Right renal pelvis (tissue), 4 donors: ENCODE measurements at regions not wholly inside any gene's neighbourhood (a gene's known extent, or its start where the extent isn't known, plus 50 kb on each side); places are given as distances from the start of the nearest gene placed in this dataset.
A peak's percentile ranks its signal among the peaks of the same experiment; 100 is the strongest.

Experiments used
- DNase-seq, 4 donors: peaks; one replicate each; pipeline ENCODE4 v3.0.0-alpha.2; 2013; ENCODE audit warnings: low read depth in 4 of 4, low spot score in 3 of 4, missing footprints in 1 of 4

DNA sequence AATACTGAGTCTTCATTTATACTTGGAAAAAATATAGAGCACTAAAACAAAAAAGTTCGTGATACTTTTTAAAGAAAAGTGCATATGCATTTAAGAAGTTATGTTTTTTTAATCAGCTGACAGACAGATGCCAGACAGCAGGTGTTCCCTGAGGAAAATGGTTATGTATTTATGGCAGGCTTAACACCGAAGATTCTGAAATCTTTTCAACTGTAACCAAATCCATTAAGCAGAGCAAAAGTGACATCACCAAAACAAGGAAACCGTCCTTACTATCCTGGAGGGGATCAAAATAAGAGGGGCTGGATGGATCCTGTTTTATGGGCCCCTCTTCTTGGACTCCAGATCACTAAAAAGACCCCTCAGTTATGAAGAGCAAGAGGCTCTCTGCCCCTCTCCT, 404.9 kb upstream of the ADAMTS16 start:
- no peak for DNase-seq

DNA sequence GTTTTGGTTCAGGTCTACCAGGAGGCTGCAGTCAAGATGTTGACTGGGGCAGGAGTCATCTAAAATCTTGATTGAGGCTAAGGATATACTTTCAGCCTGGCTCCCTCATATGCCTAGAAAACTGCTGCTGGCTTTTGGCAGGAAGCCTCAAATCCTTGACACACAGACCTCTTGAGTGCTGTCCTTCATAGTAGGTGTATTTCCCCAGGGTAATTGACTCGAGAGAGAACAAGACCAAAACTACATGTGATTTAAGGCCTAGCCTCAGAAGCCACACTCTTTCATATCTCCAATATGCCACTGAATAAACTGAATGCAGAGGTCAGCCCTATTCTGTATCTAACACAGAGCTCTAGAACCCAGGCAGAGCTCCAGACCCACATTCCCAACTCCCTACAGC, 402.3 kb upstream of the ADAMTS16 start:
- DNase-seq = no peak

DNA sequence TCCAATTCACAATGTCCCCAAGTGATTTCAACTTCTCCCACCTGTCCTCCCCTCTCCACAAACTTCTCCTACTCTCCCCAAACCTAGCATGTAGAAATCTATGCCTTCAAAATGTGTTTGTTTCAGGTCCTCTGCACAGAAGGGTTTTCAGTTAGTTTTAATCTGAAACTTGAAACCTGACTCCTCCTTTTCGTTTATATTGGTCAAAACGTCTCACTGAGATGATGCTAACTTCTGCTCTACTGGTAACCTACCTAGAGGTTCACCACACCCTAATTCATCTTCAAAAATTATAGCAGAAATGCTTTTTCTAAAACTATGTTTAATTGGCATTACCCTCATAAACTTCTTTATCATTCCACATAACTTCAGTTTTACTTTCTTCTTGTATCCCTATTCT, 401.8 kb upstream of the ADAMTS16 start:
- DNase-seq = no peak

DNA sequence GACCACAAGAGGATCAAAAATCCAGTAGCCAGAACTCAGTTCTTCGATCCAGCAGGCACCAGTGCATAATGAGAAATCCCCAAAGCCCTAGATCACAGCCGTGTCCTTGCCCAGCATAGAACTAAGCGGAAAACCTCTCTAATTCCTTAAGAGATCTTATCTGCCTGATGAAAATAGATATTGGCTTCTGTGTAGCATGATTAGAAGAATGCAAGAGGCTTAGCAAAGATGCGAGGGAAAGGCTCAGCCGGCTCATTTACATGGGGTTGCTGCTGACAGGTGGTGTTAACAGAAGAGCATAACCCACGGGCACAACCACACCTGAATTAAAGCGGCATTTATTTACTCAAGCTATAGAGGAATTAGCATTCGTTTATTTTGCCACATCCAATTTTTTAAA, 400.0 kb upstream of the ADAMTS16 start:
- DNase-seq = no peak

DNA sequence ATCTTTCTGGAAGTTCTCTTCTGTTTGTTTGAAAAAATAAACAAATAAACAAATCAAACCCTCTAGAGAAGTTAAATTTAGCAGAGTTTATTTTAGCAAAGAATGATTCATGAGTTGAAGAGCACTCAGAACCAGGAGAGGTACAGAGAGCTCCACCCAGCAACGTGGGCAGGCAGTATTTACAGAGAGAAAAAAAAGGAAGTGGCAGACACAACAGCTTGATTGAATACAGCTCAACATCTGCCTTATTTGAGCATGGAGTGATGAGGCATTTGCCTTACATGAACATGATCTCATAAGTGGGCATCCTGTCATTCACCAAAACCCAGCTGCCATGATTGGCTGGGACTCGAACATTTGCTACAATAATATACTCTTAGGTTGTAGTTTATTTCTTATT, 381.6 kb upstream of the ADAMTS16 start:
- no peak for DNase-seq

DNA sequence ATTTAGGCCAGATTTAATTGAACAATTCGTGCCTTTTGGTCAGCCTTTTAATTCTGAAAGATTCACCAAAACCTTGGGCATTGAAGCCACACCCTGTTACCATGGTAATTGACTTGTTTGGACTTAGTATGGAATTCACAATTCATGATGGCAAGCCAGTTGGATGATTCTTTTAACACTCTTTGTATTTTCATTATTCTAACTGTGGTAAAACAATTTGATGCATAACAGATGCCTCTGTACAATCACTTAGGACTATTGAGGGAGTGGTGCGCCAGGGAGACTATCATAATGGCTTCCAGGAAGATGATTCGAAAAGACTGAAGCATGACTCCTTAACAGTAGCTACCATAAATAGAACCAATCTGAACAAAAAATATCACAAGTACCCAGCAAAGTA, 381.1 kb upstream of the ADAMTS16 start:
- no peak for DNase-seq

DNA sequence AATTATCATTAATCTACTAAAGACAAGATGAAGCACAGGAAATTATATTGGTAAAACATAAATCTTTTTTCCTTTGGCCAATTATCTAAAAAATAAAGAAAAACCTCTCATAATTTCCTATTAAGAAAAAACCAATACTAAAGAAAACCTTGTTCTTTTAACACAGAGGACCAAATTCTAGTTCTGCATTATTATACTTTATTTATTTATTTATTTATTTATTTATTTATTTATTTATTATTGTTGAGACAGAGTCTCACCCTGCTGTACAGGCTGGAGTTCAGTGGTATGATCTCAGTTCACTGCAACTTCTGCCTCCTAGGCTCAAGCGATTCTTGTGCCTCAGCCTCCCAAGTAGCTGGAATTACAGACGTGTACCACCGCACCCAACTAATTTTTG, 377.8 kb upstream of the ADAMTS16 start:
- no peak for DNase-seq

DNA sequence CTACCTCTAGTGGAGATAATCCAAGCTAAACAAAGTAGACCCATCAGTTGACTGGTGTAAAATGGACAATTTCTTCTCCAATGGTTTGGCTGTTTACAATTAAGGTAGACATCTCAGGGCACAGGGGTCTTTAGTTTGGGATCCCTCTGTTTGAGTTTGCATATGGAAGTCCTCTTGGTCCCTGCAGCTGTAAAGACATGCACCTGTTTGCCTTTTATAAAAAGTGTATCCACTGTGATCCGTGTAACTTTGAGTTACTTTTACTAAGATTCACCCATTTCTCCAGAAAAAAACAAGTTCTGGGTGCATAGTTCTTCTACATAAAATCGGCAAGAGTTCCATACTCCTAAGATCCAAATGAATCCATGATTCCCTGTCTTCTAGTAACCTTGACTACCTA, 374.7 kb upstream of the ADAMTS16 start:
- no peak for DNase-seq

DNA sequence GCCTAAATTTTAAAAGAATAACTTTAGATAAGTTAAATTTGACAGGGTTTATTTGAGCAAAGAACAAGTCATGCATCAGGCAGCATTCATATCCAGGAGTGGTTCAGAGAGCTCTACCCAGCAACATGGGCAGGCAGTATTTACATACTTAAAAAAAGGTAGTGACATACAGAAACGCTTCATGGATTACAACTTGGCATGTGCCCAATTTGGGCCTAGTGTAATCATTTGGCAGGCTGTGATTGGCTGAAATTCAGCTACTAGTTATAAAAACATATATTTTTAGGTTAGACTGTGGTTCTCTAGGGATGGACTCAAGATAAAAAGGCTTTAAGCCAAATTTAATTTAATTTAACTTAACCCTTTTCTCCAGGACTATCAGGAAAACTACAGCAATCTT, 374.0 kb upstream of the ADAMTS16 start:
- no peak for DNase-seq

DNA sequence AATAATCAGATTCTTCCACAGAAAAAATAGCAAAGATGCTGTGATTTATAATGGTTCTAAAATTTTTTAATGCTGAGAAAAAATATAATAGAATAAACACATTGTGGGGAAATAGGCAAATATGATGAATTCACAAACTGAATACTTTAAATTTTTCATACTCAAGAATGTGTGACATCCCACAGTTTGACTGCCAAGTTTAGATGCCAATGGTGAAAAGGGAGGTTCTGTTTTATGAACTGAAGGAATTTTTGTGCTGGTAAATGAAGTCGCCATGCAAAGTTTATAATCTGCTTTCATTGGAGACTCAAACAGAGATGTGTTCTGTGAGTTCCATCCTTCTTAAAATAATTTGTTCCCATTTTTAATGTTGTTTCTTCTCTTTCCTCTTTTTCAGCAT, 367.5 kb upstream of the ADAMTS16 start:
- no peak for DNase-seq

DNA sequence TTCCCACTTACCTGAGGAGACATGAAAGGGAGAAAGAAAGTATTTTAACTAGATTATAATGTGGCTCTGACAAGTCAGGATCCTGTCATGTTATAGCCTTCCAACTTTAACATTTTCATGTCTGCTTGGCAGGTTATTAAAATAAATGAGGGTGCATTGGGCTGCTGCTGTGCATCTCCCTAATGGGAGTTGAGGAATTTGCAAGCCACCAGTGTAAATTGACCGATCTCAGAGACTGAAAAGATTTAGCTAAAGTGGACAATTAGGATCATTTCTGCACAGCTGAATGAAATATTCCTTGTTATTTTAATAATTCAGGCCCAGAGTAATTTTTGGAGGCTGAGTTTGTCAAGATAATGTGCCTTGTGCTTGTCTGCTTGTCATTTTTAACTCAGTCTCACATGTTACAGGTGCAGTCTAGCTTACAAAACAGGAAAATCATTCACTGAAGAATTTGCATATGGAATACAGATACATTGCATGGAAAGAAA, 366.3 kb upstream of the ADAMTS16 start:
- no peak for DNase-seq

DNA sequence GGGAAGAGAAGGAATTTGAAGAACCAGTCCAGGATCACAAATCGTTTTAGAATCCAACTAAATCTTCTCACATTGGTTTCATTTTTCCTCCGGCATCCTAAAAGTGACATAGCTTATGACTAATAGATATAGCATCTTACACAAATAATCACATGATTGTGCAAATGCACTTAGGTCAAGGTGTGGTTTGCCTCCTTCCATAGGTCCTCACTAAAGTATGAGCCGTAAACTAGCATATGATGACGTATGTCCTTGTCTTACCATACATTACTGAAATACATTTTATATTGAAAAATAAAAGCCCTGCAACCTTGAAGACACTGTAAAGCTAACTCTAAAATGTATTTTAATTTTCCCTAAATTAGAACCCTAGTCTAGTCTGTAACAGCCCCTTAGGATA, 362.7 kb upstream of the ADAMTS16 start:
- no peak for DNase-seq

DNA sequence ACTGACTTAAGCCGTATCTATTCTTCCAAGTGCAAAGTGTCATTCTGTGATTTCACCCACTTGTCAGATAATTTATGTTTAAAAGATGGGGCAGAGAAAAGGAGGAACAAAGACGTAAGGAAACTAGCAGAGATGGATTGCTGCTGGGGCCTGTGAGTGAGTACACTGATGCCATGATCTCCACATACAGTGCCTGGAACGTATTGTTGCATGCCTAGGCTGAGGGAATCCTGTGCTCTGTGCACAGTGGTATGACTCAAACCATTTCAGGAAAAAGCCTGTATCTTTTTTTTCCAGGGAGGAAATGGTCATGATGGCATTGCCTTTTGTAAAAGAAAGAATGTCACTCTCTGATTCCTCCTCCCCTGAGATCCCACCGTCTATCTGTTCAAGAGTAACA, 359.5 kb upstream of the ADAMTS16 start:
- no peak for DNase-seq

DNA sequence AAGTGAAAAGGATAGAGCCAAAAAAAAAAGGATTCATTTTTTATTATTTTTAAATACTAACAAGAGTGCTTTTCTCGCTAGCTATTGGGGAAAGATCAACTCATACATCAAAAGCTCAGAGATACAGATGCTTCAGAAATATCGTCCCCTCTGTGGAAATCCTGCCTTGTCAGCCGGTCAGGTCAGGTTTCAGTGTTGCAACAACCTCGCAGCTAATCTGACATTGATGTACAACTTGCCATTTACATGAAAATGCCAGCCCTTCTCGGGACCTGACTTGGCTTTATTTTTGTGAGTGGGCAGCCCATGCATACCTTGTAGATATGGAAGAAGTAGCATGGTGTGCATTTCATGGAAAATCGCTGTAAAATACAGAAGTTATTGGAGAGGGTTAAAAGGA, 358.8 kb upstream of the ADAMTS16 start:
- no peak for DNase-seq

DNA sequence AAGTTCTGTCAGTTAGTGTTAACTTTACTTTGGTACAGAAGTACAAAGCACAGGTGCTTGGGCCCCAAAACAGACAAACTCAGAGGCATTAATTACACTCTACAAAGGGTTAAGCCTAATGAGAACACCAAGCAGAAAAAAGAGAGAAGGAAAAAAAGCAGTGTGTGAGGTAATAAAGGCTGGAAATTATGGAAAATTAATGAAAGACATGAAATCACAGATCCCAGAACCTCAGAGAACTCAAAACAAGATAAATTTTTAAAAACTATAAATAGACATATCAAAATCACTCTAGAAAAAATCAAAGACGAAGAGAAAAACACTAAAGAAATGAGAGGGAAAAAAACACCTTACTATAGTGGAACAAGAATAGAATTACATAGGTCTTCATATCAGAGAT, 354.2 kb upstream of the ADAMTS16 start:
- no peak for DNase-seq

DNA sequence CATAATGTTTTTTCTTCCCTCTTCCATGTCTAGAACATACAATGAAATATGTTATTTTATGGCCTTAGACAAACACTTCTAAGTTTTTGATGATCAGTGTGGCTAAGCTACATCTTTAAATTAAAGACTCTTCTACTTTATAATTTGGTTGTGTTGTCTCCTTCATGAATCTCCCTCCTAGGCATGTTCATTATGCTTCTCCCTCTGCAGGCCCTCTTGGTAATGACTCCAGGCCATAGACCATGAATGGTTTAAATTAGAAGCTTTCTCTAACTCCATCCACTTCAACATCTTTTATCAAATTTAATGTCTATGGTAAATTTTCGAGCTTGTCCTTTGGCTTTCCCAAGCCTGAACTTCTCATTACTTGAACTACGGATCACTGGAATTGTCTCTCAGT, 342.7 kb upstream of the ADAMTS16 start:
- DNase-seq = no peak

DNA sequence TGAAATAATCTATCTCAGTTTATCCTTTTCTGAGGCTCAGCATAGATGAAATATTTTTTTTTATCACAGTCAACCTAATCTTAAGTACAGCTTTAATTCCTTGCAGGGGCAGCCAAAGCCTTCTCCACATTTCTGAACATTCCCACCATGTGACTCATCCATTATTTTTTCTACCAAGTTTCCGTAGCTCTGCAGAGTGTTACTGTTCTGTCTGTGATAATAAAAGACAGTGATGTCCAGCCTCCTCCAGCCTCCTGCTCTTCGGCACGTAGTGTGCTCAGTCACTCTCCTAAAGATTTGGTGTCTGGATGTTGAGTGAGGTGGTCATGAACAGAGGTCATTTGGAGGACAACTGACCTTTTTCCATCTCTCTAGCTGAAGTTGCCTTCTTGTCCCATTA, 338.1 kb upstream of the ADAMTS16 start:
- DNase-seq = no peak

DNA sequence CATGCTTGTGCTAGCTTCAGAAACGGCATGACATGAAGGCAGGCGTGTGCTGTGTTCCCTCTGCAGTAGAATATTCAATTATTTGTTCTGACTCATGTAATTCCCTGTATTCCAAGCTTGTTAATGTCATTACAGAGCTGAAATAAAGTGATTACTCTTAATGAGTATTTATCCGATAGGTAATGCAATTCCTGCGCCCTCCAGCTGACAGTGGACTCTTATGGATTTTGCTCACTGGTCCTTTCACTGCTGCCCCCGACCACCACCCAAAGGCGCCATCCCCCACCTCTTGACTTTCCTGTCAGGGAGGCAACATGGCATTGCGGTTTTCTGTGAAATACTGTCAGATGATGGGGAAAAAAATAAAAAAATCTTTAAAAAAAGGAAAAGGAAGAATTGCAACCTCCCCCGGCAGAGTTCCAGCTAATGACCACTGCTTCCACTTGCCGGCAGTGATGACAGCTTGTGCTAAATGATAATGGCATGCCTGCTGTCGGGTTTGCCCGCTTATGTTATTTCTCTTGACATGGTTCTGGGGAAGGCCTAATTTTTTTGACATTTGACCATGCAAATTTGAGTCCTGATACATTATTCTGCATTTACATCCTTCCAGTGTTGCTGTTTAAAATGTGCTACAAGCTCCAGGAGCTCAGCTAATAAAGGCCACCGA, 335.3 kb upstream of the ADAMTS16 start:
- DNase-seq = no peak

DNA sequence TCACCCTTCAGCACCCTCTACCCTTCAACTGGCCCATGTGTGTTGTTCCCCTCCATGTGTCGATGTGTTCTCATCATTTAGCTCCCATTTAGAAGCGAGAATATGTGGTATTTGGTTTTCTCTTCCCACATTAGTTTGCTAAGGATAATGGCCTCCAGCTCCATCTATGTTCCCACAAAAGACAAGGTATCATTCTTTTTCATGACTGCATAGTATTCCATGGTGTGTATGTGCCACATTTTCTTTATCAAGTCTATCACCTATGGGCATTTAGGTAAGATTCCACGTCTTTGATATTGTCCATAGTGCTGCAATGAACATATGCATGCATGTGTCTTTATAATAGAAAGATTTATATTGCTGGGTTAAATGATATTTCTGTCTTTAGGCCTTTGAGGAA, 325.1 kb upstream of the ADAMTS16 start:
- no peak for DNase-seq

DNA sequence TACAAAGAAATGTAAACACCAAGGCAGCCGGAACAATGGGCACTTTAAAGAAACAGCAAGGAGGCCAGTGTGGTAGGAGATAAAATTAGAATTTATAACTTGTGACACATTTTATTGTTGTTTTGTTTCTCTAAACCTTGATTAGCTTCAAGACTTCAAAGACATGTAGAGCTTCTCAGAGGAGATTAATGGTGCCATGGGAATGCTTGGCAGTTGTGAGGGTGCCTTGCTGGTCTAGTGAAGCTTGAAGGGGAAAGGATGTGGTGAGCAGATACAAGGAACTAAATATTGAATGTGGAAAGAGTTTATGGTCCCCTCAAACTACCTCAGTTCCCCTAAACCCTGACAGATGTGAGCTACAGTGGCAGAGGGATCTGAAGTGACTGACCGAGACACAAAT, 322.4 kb upstream of the ADAMTS16 start:
- peak in 3 of 4 donors; percentile 16 to 47 (median 42) for DNase-seq

DNA sequence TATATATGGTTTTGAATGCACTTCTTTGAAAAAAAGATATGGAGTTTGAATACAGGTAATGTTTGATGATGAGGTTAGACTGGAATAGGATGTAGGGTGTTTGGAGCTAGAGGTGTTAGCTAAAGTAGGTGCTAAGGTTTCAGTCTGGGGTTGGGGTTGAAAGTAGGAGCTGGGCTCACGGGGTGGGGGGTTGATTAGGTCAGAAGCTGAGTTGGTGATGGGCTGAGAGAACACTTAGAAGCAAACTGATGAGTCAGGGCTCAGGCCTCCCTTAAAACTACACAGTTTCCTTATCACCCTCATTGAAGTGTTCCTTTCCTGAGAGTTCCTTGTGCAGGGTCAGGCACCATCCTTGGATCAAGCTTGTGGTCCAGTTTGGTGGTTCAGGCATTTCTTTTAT, 308.8 kb upstream of the ADAMTS16 start:
- no peak for DNase-seq

DNA sequence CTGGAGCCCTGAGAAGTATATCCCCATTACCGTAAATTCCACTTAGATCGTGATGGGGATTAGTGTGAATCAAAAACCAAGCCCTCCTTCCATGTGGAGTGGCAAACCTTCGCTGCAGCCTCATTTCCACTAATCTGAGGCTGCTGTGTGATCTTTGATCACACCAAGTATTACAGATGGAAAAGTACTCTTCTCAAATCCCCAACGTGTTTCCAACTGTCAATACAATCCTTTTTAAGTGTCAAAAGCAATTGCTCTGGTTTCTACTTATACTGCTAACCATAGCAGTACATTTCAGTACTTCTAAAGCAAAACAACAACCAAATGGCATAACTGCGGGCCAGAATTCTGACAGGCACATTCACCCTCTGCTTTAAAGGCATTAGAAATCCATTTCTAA, 307.7 kb upstream of the ADAMTS16 start:
- DNase-seq = no peak

DNA sequence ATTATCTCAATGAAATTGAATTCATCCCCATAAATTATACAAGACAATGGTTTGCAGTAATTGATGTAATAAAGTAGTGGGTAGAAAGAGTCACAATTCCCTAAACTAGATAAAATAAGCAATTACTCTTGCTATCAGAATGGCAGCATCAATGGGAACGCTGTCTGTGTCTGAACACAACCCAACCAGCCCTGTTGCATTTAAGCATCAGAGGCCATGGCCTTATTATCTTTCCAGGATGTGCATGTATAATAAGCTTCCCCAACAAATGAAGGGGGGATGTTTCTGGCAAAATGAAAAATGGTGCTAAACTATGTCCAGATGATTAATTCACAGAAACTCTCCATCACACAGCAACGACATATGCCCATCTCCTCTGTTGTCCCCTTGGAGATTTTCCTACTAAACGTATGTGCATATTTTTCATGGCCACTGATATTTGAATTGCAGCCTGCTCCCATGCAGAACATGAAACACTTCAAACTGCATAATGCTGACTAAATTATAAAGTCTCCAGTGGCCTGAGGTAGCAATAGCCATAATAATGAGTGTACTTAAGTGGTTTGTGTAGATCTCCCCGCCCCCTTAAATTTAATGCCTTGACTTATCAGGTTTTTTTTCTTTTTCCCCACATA, 306.9 kb upstream of the ADAMTS16 start:
- DNase-seq = no peak
